HG02884 (cell line): ENCODE measurements at regions not wholly inside any gene's neighbourhood (a gene's known extent, or its start where the extent isn't known, plus 50 kb on each side); places are given as distances from the start of the nearest gene placed in this dataset.
"Not testable (repeated sequence)": the region's sequence is repeated elsewhere in the genome, so short reads cannot be mapped to it uniquely, and the experiment has no call there.

ENCODE experiments used
- ATAC-seq: cut with Tn5 transposase; IDR thresholded peaks from one replicate; pipeline ENCODE4 v1.9.1; 2021; ENCODE audit warnings: mild to moderate bottlenecking, moderate library complexity; ENCODE audit not compliant: unreplicated experiment

DNA sequence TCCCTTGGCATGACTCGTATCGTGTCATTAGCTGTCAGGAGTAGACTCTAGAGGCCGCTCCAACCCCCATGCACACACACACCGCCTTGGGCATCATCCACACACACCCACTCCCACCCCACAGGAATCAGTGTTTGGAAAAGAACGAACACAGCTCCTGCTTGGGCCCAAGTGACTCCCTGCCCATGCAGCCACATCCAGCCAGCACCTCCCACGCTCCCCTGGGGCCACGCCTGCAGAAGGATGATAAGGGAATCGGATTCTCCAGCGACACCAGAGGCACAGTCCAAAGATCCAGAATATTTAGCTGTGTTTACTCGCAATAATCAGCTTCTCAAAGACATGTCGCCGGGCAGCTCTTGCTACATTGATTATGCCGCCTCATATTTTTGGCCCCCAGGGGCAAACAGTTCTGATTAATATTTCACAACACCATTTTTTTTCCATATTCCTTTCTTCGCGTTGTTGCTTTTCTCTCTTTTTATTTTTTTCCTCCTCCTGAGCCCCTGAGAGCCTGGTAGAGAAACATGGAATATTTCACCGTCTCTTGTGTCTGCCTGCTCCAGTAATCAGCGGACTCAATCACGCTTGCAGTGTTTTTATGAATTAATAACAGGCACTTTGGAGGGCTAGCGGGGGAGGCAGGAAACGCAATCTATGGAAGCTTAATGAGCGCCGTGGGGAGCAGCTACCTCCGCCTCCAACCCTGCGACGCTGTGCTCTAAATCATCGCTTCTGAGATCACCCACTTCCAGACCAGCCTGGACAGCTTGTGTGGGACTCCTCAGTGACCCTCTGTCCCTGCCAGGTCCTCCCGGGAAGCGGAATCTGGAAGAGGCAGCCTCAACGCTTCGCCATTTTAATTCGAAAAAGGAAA lies 221.4 kb downstream of the TLE3 start:
- no peak for ATAC-seq

DNA sequence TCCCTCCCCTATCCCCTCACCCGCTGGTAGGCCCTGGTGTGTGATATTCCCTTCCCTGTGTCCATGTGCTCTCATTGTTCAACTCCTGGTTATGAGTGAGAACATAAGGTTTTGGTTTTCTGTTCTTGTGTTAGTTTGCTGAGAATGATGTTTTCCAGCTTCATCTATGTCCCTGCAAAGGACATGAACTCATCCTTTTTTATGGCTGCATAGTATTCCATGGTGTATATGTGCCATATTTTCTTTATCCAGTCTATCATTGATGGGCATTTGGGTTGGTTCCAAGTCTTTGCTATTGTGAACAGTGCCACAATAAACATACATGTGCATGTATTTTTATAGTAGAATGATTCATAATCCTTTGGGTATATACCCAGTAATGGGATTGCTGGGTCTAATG lies 217.8 kb downstream of the TLE3 start:
- ATAC-seq = not testable (repeated sequence)

DNA sequence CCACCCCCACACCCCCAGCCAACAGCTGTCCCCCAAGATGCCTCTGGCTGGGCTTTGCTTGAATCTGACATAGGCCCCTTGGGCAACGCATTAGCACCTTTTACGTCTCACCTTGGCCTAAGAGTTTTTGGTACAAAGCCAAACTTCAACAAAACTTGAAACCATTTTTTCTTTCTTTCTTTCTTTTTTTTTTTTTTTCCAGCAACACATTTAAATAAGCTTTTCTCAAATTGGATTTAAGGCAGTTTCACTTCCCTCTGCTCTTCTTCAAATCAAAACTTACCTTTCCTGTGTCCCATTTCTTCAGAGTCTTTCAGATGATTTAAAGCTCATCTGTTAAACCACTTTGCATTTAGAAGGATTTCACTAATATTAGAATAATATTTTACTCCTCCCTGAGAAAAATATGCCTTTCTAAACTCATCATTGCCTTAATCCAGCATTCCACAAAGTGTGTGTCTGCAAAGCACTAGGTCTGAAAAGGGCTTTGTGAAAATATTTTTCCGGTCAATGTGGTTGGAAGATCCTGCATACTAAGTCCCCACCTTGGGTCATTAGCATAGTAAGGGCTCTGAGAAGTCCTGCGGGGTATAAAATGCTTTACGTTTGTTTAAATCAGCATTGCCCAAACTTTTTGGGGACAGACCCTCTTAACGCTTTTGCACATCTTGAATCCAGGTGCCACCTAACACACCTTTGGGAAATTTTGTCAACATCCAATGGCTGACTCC lies 217.0 kb downstream of the TLE3 start:
- no peak for ATAC-seq

DNA sequence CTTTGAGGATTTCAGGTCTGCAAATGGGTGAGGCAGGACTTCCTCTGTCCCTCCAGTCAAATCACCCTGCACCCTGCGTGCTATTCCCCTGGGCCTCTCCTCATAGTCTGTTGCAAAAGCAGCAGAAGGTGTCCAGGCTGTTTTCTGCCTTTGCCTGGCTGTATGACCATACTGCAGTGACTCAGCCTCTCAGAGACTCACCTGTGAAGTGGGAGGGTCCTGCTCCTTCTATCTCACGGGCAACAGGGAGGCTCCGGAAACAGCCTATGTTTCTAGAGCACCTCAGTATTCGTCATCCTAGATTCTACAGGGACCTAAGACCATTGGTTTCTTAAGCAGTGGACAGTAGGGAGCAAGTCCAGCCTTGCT lies 216.4 kb downstream of the TLE3 start:
- ATAC-seq = no peak

- ATAC-seq = no peak
Observed at GRCh38 chr15:69881766-69882165, 216.0 kb downstream of the TLE3 start.

- no peak for ATAC-seq
Observed at GRCh38 chr15:69883306-69883705, 214.4 kb downstream of the TLE3 start.

GRCh38 chr15:69885173-69885955 lies 212.4 kb downstream of the TLE3 start:
- ATAC-seq = no peak

DNA sequence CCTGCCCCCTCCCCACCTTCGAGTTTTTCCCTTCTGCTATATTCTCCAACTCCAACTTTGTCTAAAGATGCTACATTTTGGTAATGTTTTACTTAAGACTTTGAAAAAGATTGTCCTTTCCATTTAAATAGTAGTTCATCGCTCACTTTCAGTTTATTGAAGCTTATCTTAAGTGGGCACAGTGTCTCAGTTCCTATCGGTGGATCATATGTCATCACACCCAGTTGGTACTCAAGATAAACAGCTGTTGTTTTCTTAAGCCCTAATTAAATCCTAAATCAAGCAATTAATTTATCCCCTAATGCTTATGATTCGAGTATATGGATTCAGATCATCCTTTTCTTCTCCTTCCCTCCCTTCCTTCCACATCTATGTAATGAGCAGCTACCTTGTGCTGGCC lies 210.7 kb downstream of the TLE3 start:
- no peak for ATAC-seq

GRCh38 chr15:69887553-69887952 lies 210.2 kb downstream of the TLE3 start:
- no peak for ATAC-seq

DNA sequence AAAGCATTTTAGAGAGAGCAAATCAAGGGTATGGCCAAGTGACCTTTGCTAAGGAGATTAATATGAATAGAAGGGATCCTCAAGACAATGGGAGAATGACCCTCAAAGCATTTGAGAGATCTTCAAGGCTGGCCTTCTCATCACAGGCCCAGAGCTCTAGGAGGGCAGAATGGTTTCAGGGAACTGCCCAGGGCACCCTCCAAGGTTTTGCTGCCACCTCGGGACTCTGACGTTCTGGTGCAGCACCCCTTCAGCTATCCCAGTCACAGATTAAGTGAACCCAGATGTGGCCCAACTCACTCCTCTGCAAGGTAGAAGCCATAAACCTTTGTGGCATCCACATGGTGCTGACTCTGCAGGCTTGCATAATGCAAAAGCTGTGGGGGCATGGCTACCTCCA lies 209.3 kb downstream of the TLE3 start:
- no peak for ATAC-seq

GRCh38 chr15:69891070-69891536 lies 206.6 kb downstream of the TLE3 start:
- no peak for ATAC-seq

DNA sequence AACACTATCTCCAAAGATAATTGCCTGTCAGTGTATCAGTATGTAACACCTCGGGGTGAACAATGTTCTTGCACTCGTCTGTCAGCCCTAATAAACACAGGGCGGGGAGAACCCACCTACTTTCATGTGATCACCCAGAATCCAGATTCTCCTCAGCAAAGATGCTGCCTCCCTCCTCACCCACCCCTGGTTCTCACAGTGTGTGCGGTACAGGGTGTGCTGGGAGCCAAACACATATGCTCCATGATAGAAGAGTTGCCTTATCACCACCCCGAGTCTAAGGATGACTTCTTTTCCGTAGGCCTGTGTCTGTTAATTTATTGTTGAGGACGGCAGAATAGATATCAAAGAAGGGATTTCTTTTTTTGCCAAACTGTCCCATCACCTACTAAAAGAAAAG lies 206.1 kb downstream of the TLE3 start:
- no peak for ATAC-seq

DNA sequence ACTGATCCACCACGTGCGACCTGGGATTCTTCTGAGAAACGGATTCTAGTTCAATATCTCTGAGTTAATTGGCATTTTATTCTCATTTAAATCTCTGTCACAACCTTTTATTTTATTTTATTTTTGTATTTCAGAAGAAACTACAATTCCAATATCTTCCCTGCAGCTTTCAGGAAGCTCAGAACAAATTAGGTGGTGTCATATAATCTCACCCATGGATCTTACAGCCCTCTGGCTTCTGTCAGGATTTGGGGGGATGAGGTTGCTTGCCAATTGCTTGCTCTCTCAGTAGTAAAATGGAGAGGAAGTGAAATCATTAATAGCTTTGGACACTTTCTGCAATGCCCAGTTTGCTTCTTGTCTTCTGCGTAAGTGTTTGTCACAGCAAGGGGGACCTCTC lies 205.4 kb downstream of the TLE3 start:
- no peak for ATAC-seq

DNA sequence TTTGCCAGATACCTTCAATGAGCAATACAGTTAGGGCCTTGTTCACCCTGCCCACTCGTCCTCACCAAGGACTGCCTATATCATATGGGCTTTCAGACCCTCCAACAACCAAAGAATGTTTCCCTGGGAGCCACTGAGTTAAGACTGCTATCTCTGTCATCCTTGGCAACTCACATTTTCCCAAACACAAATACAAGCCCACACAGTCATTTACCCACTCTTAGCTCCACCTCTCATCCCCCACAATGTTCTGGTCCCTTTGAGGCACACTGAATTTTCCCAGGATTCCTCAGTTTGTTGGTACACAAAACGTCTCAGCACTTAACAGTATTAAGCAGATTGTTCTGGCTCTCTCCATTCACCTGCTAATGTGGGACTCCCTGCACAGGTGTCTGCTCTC lies 204.6 kb downstream of the TLE3 start:
- no peak for ATAC-seq

GRCh38 chr15:69893863-69894262 lies 203.9 kb downstream of the TLE3 start:
- no peak for ATAC-seq

DNA sequence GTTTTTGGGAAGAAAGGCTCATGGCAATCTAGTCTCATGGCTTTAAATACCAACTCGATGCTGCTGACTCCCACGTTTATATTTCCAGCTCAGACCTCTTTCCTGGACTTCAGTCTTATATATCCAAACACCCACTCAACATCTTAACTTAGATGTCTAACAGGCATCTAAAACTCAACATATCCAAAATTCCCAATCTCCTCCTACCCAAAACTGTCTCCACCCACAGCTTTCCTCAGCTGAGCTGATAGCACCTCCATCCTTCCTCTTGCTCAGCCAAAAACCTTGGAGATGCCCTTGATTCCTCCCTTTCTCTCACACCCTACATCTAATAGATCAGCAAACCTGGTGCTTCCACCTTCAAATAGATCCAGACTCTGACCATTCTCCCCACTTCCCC lies 202.5 kb downstream of the TLE3 start:
- no peak for ATAC-seq

DNA sequence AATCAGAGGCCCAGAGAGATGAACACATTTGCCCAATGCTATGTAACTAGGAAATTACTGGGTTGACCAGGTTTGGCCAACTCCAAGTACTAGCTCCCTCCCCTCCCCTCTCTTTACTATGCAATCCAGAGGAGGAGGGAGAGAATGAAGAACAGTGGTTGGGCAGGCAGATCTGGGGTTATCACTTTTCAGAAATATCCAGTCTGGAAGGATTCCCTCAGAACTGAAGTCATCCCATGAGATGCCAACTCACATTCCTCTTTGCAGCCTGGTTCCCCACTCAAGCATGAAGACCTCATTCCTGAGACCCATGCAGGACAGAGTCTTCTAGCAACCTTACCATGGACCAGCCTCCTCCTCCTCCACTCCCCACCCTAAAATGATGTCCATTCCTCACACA lies 201.1 kb downstream of the TLE3 start:
- no peak for ATAC-seq

DNA sequence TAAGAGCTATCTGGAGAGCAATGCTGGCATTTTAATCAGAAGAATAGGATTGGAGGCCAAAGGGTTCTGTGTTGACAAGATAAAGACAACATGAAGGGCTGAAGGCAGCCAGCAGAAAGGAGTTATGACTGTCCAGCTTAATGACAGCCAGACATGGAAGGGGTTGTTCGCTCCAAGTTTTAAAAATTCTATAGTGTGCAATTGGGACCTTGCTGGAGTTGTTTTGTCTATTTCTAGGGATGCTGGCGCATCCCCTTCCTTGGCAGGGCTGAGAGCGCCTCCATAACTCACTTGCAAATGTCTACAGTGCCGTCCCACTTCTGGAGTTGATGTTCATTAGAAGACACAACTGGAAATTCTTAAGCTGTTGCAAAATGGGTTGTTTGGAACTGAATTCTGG lies 200.7 kb downstream of the TLE3 start:
- no peak for ATAC-seq

- no peak for ATAC-seq
Observed at GRCh38 chr15:69897471-69898237, 200.1 kb downstream of the TLE3 start.

DNA sequence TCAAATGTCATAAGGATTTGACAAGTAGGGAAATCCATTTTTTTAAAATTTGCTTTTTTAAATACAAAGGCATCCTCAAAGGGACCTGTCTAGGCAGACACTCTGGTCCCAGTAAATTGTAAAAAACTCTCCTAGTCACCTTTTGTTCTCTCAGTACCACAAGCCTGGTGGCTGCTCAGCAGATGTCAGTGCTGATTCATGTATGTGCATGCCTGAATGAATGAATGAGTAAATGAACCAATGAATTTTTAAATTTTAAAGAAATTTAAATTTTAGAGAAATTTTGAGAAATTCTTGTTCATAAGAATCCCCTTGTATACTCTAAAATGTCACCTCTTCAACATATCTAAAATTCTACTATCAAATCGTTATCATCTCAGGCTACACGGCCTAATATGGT lies 199.5 kb downstream of the TLE3 start:
- no peak for ATAC-seq
